GM18868 (cell line): ENCODE measurements at regions not wholly inside any gene's neighbourhood (a gene's known extent, or its start where the extent isn't known, plus 50 kb on each side); places are given as distances from the start of the nearest gene placed in this dataset.

Experiments used
- ATAC-seq: cut with Tn5 transposase; IDR thresholded peaks from one replicate; pipeline ENCODE4 v1.9.1; 2021; ENCODE audit warnings: mild to moderate bottlenecking, moderate library complexity; ENCODE audit not compliant: unreplicated experiment

GRCh38 chr12:70151993-70152392 is 91.2 kb upstream of the CNOT2 start:
- ATAC-seq: no peak

DNA sequence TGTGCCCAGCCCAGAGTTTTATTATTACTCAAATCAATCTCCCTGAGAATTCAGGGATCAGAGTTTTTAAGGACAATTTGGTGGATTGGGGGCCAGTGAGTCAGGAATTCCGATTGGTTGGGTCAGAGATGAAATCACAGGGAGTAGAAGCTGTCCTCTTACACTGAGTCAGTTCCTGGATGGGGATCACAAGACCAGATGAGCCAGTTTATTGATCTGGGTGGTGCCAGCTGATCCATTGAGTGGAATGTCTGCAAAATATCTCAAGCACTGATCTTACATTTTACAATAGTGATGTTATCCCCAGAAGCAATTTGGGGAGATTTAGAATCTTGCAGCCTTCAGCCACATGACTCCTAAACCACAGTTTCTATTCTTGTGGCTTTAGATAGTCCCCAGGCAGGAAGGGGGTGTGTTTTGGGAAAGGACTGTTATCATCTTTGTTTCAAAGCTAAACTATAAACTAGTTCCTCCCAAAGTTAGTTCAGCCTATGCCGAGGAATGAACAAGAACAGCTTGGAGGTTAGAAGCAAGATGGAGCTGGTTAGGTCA is 89.1 kb upstream of the CNOT2 start:
- ATAC-seq: no peak

- ATAC-seq: no peak
Observed at GRCh38 chr12:70154960-70155589, 88.2 kb upstream of the CNOT2 start.

DNA sequence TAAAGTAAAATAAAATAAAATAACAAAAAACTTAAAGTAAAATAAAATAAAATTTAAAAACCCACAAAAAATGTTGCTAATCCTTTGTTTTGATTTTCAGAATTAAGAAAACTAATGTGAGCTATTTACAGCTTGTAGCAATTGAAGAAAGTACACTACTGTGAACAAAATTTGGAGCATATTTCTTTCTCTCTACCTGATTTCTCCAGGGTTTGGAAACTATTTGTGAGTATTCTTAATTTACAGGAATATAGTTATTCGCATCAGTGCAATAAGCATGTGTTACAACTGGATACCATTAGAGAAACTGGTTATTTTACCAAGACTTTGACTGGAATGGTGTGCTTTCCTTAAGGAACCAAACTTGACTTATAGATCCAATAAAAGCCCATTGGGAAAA is 86.1 kb upstream of the CNOT2 start:
- no peak for ATAC-seq

GRCh38 chr12:70165450-70165849 is 77.8 kb upstream of the CNOT2 start:
- no peak for ATAC-seq

GRCh38 chr12:70176290-70176689 is 66.9 kb upstream of the CNOT2 start:
- ATAC-seq: no peak

DNA sequence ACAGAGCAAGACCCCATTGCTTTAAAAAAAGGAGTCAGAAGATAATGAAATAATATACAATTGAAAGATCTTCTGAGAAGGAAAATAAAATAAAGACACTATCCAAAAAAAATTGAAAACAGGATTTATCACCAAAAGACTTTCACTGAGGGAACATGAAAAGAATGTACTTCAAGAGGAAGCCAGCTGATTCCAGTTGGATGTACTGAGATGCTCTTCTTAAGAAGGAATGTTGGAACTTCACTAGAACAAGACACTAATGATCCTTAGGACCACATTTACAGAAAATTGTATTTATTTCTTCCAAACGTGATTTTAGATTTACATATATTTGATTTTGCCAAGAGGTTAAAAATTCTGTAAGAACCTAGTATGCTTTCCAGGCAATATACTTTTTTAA is 65.6 kb upstream of the CNOT2 start:
- no peak for ATAC-seq

GRCh38 chr12:70178038-70178437 is 65.2 kb upstream of the CNOT2 start:
- ATAC-seq: no peak

DNA sequence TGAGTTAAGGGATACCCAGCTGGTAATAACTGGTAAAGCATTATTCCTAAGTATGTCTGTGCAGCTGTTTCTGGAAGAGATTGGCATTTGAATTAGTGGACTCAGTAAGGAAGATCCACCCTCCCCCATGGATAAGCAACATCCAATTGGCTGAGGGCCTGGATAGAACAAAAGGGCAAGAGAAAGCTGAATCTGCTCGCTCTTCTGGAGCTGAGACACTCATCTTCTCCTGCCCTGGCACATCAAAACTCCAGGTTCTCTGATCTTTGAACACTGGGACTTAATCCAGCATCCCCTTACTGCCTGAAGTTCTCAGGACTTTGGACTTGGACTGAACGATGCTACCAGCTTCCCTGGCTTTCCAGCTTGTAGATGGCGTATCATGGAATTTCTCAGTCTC is 63.1 kb upstream of the CNOT2 start:
- ATAC-seq: no peak

- no peak for ATAC-seq
Observed at GRCh38 chr12:70185301-70185700, 57.9 kb upstream of the CNOT2 start.

GRCh38 chr12:70186436-70186835 is 56.8 kb upstream of the CNOT2 start:
- ATAC-seq: no peak

- no peak for ATAC-seq
Observed at GRCh38 chr12:70190262-70191010, 52.8 kb upstream of the CNOT2 start.
